ENCODE measurements at regions not wholly inside any gene's neighbourhood (a gene's known extent, or its start where the extent isn't known, plus 50 kb on each side); places are given as distances from the start of the nearest gene placed in this dataset.

GRCh38 chr4:110914791-110915190, 291.9 kb upstream of the PITX2 start:
- TF ChIP-seq CTCF (optimal IDR thresholded peaks at IDR 0.05 in 1 of 3, IDR thresholded peaks at IDR 0.05 in 1 of 3, conservative IDR thresholded peaks at IDR 0.05 in 1 of 3; ENCODE audit: extremely low read depth in 1 of 3, insufficient read depth in 2 of 3, low read length in 3 of 3): no peak
- no peak for TF ChIP-seq EZH2 (IDR thresholded peaks at IDR 0.05; ENCODE audit: low read length)

All from keratinocyte (primary cell).